ENCODE measurements at regions not wholly inside any gene's neighbourhood (a gene's known extent, or its start where the extent isn't known, plus 50 kb on each side); places are given as distances from the start of the nearest gene placed in this dataset.

DNA sequence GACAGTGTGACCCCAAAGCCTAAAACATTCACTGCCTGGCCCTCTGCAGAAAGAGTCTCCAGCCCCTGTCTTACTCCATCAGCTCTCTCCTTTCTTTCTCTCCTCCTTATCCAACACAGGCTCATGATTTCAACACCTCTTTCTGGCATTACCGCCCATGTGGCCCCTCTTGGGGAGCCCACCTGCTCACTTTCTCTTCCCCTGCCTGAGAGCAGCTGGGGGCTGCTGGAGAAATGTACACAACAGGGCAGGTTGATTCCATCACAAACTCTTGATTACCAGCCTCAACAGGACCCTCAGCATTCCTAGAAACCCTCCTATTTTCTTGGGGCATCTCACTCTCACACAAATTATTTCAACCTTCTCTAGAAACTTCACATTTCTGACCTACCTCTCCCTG lies 98.3 kb downstream of the ABHD5 start:
- H3K9ac ChIP-seq (ENCODE audit: low read depth, low read length, poor library complexity, severe bottlenecking) = no peak overlapping the region
- H4K20me1 ChIP-seq (ENCODE audit: insufficient read depth, low read length, poor library complexity, severe bottlenecking) = no peaks in the 10 kb centered on the region
- no peak overlapping the region for H3K4me2 ChIP-seq (ENCODE audit: low read depth, low read length, poor library complexity, severe bottlenecking)
- no peaks in the 10 kb centered on the region for H3K36me3 ChIP-seq (ENCODE audit: insufficient read depth, low read length)
- no peak overlapping the region for H2AFZ ChIP-seq (ENCODE audit: low read length)
- H3K4me1 ChIP-seq (ENCODE audit: insufficient read depth, low read length, poor library complexity, severe bottlenecking) = peaks cover 30% of the 10 kb centered on the region
- no peak overlapping the region for H3K4me3 ChIP-seq (ENCODE audit: low read length, poor library complexity, severe bottlenecking)
- TF ChIP-seq, protein P1, sequence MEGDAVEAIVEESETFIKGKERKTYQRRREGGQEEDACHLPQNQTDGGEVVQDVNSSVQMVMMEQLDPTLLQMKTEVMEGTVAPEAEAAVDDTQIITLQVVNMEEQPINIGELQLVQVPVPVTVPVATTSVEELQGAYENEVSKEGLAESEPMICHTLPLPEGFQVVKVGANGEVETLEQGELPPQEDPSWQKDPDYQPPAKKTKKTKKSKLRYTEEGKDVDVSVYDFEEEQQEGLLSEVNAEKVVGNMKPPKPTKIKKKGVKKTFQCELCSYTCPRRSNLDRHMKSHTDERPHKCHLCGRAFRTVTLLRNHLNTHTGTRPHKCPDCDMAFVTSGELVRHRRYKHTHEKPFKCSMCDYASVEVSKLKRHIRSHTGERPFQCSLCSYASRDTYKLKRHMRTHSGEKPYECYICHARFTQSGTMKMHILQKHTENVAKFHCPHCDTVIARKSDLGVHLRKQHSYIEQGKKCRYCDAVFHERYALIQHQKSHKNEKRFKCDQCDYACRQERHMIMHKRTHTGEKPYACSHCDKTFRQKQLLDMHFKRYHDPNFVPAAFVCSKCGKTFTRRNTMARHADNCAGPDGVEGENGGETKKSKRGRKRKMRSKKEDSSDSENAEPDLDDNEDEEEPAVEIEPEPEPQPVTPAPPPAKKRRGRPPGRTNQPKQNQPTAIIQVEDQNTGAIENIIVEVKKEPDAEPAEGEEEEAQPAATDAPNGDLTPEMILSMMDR (conservative IDR thresholded peaks at IDR 0.05; ENCODE audit: low read length) = no peak
- TF ChIP-seq EZH2phosphoT487 (IDR thresholded peaks at IDR 0.05; ENCODE audit: borderline replicate concordance) = no peak
- H3K9me2 ChIP-seq (replicated peaks; ENCODE audit: low read depth, low read length) = no peaks in the 10 kb centered on the region
- H3K27me3 ChIP-seq (ENCODE audit: insufficient read depth, low read length, poor library complexity, severe bottlenecking) = no peaks in the 10 kb centered on the region
- H3K9me3 ChIP-seq (ENCODE audit: insufficient read depth, low read depth, low read length) = no peaks in the 10 kb centered on the region
- no peaks in the 10 kb centered on the region for H3F3A ChIP-seq (ENCODE audit: low read depth)
- H3K79me2 ChIP-seq (ENCODE audit: insufficient read depth, low read length) = no peaks in the 10 kb centered on the region

DNA sequence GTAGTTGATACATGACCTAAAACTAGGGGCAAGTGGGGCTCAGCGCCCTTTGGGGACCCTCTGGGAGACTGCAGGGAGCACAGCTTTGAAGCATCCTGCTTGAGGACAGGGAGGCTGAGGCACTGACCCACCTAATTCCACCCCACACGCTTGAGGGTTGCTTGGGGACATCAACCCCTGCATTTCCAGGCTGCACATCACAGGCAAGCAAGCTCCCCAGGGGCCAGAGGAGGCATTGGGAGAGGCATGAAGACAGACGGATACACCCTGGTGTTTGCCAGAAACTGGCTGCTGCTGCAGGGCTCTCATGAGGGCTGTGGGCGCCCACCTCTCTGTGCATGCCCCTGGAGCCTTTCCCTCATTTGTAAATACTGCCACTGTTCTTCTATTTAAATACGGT lies 99.3 kb downstream of the ABHD5 start:
- H4K20me1 ChIP-seq (ENCODE audit: insufficient read depth, low read length, poor library complexity, severe bottlenecking) = no peaks in the 10 kb centered on the region
- H3K27me3 ChIP-seq (ENCODE audit: insufficient read depth, low read length, poor library complexity, severe bottlenecking) = no peaks in the 10 kb centered on the region
- no peak overlapping the region for H3K9ac ChIP-seq (ENCODE audit: low read depth, low read length, poor library complexity, severe bottlenecking)
- H3K4me1 ChIP-seq (ENCODE audit: insufficient read depth, low read length, poor library complexity, severe bottlenecking) = peaks cover 29% of the 10 kb centered on the region
- no peak overlapping the region for H2AFZ ChIP-seq (ENCODE audit: low read length)
- H3K4me3 ChIP-seq (ENCODE audit: low read length, poor library complexity, severe bottlenecking) = no peak overlapping the region
- H3F3A ChIP-seq (ENCODE audit: low read depth) = no peaks in the 10 kb centered on the region
- TF ChIP-seq, protein P1 (conservative IDR thresholded peaks at IDR 0.05; ENCODE audit: low read length) = no peak
- TF ChIP-seq EZH2phosphoT487 (IDR thresholded peaks at IDR 0.05; ENCODE audit: borderline replicate concordance) = no peak
- no peaks in the 10 kb centered on the region for H3K36me3 ChIP-seq (ENCODE audit: insufficient read depth, low read length)
- H3K9me2 ChIP-seq (replicated peaks; ENCODE audit: low read depth, low read length) = no peaks in the 10 kb centered on the region
- no peak overlapping the region for H3K4me2 ChIP-seq (ENCODE audit: low read depth, low read length, poor library complexity, severe bottlenecking)
- H3K79me2 ChIP-seq (ENCODE audit: insufficient read depth, low read length) = no peaks in the 10 kb centered on the region
- no peaks in the 10 kb centered on the region for H3K9me3 ChIP-seq (ENCODE audit: insufficient read depth, low read depth, low read length)

DNA sequence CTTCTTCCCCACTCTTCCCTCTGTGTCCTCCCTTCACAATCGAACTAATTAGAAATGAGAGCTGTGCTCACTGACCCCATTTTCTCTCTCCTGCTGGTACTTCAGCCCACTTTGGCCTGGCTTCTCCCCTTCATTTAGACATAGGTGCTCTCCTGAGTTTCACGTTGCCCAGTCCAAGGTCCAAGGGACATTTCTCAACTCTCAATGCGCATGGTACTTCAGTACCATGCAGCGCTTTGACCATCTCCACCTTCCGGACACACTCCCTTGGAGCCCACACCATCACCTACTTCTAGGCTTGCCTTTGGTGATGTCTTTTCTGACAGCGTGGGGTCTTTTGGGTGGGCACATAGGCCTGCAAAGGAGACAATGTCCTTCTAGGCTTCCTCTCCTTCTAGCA lies 99.7 kb downstream of the ABHD5 start:
- Histone ChIP-seq H3K9me3 (ENCODE audit: insufficient read depth, low read depth, low read length) (no peaks in the 10 kb centered on the region), H3K27me3 (ENCODE audit: insufficient read depth, low read length, poor library complexity, severe bottlenecking) (no peaks in the 10 kb centered on the region)

More for the DNA sequence above, 99.7 kb downstream of the ABHD5 start:
- Histone ChIP-seq H4K20me1 (ENCODE audit: insufficient read depth, low read length, poor library complexity, severe bottlenecking) (no peaks in the 10 kb centered on the region), H3K4me2 (ENCODE audit: low read depth, low read length, poor library complexity, severe bottlenecking) (no peak overlapping the region), H3K36me3 (ENCODE audit: insufficient read depth, low read length) (no peaks in the 10 kb centered on the region), H3K9me2 (replicated peaks; ENCODE audit: low read depth, low read length) (no peaks in the 10 kb centered on the region), H2AFZ (ENCODE audit: low read length) (no peak overlapping the region), H3K4me3 (ENCODE audit: low read length, poor library complexity, severe bottlenecking) (no peak overlapping the region), H3F3A (ENCODE audit: low read depth) (no peaks in the 10 kb centered on the region), H3K9ac (ENCODE audit: low read depth, low read length, poor library complexity, severe bottlenecking) (no peak overlapping the region), H3K79me2 (ENCODE audit: insufficient read depth, low read length) (no peaks in the 10 kb centered on the region), H3K4me1 (ENCODE audit: insufficient read depth, low read length, poor library complexity, severe bottlenecking) (peaks cover 25% of the 10 kb centered on the region)
- TF ChIP-seq EZH2phosphoT487 (IDR thresholded peaks at IDR 0.05; ENCODE audit: borderline replicate concordance) = no peak
- TF ChIP-seq, protein P1 (conservative IDR thresholded peaks at IDR 0.05; ENCODE audit: low read length) = no peak

All from Loucy (cell line).